GM12878 (cell line): ENCODE measurements at regions not wholly inside any gene's neighbourhood (a gene's known extent, or its start where the extent isn't known, plus 50 kb on each side); places are given as distances from the start of the nearest gene placed in this dataset.

ENCODE experiments used
- ATAC-seq: fragments of 200-7000 bp; cut with Tn5 transposase; 3 replicates; pipeline ENCODE4 v1.9.1; 2020; ENCODE audit warnings: mild to moderate bottlenecking, moderate library complexity
- BruUV-seq: library from RNA; stranded (reverse); fragments of 400-500 nt; replicated peaks from 2 replicates; lab custom pipeline; 2021; lab: Mats Ljungman, UMichigan
- CTCF ChIA-PET: fragments of 300-600 bp; sonication (Branson Sonifier 250); formaldehyde crosslinking; extraction: SDS; loops from one replicate; lab custom pipeline; 2021; ENCODE audit warnings: inconsistent platforms; lab: Yijun Ruan, JAX
- POLR2A ChIA-PET: fragments of 350-600 bp; formaldehyde crosslinking; extraction: SDS; loops from one replicate; lab custom pipeline; 2021; ENCODE audit warnings: inconsistent platforms; lab: Charles Lee
- RAD21 ChIA-PET: fragments of 300-600 bp; sonication (Branson Sonifier 250); formaldehyde crosslinking; loops from one replicate; lab custom pipeline; 2023; ENCODE audit warnings: antibody characterized with exemption; ENCODE audit not compliant: unreplicated experiment; lab: Charles Lee
- SMC1A ChIA-PET: fragments of 300-600 bp; sonication (Branson Sonifier 250); formaldehyde crosslinking; loops from one replicate; lab custom pipeline; 2023; ENCODE audit not compliant: unreplicated experiment, uncharacterized antibody; lab: Charles Lee
- DNase-seq: peaks from one replicate; pipeline ENCODE4 v3.0.0-alpha.2; 2011; ENCODE audit warnings: low read depth, low spot score
- FAIRE-seq: peaks from 3 replicates; lab custom pipeline; 2011; peaks lifted over from hg19 to GRCh38; lab: Jason Lieb, UNC
- H2AFZ ChIP-seq: 2 replicates; pipeline ENCODE4 v1.6.0; 2011; ENCODE audit warnings: low read depth, low read length, control low read depth; ENCODE audit not compliant: control insufficient read depth
- H3K27ac ChIP-seq: 2 replicates; pipeline ENCODE4 v1.5.1; 2011; ENCODE audit warnings: control low read depth; ENCODE audit not compliant: control insufficient read depth, insufficient read depth
- H3K27me3 ChIP-seq, 2 experiments: replicated peaks in 1 of 2; 2 replicates each; pipeline versions ENCODE4 v1.6.0 to v1.6.1; 2011; ENCODE audit warnings: low read length in 1 of 2; ENCODE audit not compliant: control insufficient read depth in 2 of 2, insufficient read depth in 2 of 2
- H3K36me3 ChIP-seq, 2 experiments: 2 replicates each; pipeline ENCODE4 v1.5.1; 2011; ENCODE audit warnings: low read length in 1 of 2; ENCODE audit not compliant: control insufficient read depth in 2 of 2, insufficient read depth in 2 of 2
- H3K4me1 ChIP-seq: 2 replicates; pipeline ENCODE4 v1.6.1; 2011; ENCODE audit warnings: mild to moderate bottlenecking, low read length, moderate library complexity, mixed read lengths; ENCODE audit not compliant: control insufficient read depth, insufficient read depth
- H3K4me2 ChIP-seq: 2 replicates; pipeline ENCODE4 v1.6.0; 2011; ENCODE audit warnings: control low read depth; ENCODE audit not compliant: control insufficient read depth, insufficient read depth
- H3K4me3 ChIP-seq: fragments of 200-600 bp; sonication (generic); 2 replicates; pipeline ENCODE4 v1.5.1; 2016
- H3K79me2 ChIP-seq: 2 replicates; pipeline ENCODE4 v1.6.0; 2011; ENCODE audit warnings: low read length; ENCODE audit not compliant: control insufficient read depth, insufficient read depth
- H3K9ac ChIP-seq: 2 replicates; pipeline ENCODE4 v1.8.0; 2011; ENCODE audit warnings: low read length, control low read depth, mixed read lengths; ENCODE audit not compliant: control insufficient read depth, insufficient read depth
- H3K9me3 ChIP-seq: replicated peaks from 3 replicates; pipeline ENCODE4 v1.5.1; 2011; ENCODE audit warnings: mild to moderate bottlenecking, low read length; ENCODE audit not compliant: control insufficient read depth, insufficient read depth
- H4K20me1 ChIP-seq: 2 replicates; pipeline ENCODE4 v1.6.0; 2011; ENCODE audit not compliant: control insufficient read depth, insufficient read depth
- BRCA1 ChIP-seq: IDR thresholded peaks from 2 replicates; pipeline ENCODE4 v1.6.1; 2011; ENCODE audit warnings: low read depth, low read length, improper control_type of control experiment
- CHD4 ChIP-seq: fragments of 200-600 bp; sonication (generic); IDR thresholded peaks from 2 replicates; pipeline ENCODE4 v1.6.1; 2016; ENCODE audit warnings: mild to moderate bottlenecking
- HSF1 ChIP-seq: fragments of 150-350 bp; IDR thresholded peaks from 2 replicates; pipeline ENCODE4 v1.6.1; 2014; ENCODE audit warnings: mild to moderate bottlenecking, low read depth, low read length
- NFIC ChIP-seq: IDR thresholded peaks from 2 replicates; pipeline ENCODE4 v1.6.1; 2012; ENCODE audit warnings: low read depth, mild to moderate bottlenecking, inconsistent platforms, low read length, moderate library complexity
- POLR2A ChIP-seq: IDR thresholded peaks from 2 replicates; pipeline ENCODE4 v1.6.1; 2011; ENCODE audit warnings: low read depth, mild to moderate bottlenecking, low read length
- SREBF2 ChIP-seq: IDR thresholded peaks from 2 replicates; pipeline ENCODE4 v1.6.1; 2012; ENCODE audit warnings: mild to moderate bottlenecking, low read length
- YBX1 ChIP-seq: fragments of 450-650 bp; IDR thresholded peaks from 2 replicates; pipeline ENCODE4 v1.6.1; 2016; ENCODE audit warnings: antibody characterized with exemption
- WGBS: methylation state at CpG from one replicate; pipeline ENCODE4 v1.1.6; 2016; ENCODE audit warnings: low lambda C conversion rate; ENCODE audit not compliant: insufficient replicate concordance, insufficient coverage; ENCODE audit errors: missing lambda C conversion rate; 5-methylcytosine and 5-hydroxymethylcytosine counted together
- in situ Hi-C: fragments of 300-500 bp; cut with MboI; formaldehyde crosslinking; loops from 9 replicates; pipeline ENCODE4 v1.14.3; 2018; ENCODE audit warnings: mixed read lengths
- intact Hi-C: fragments of 100-400 bp; cut with micrococcal nuclease; formaldehyde crosslinking; loops from one replicate; pipeline ENCODE4 v1.14.2; 2022; ENCODE audit not compliant: unreplicated experiment
- TF ChIP-seq, protein P1 (sequence below): IDR thresholded peaks from 2 replicates; pipeline ENCODE4 v1.6.1; 2012; ENCODE audit warnings: mild to moderate bottlenecking, low read depth, low read length

- FAIRE-seq (no peak), ATAC-seq (no peak), DNase-seq (no peak)
- Histone ChIP-seq H2AFZ (no peak overlapping the region), H3K27me3 (no peaks in the 10 kb centered on the region), H3K27ac (no peak overlapping the region), H3K4me3 (no peak overlapping the region), H3K4me1 (no peaks in the 10 kb centered on the region), H3K9ac (no peak overlapping the region), H3K36me3 (no peaks in the 10 kb centered on the region), H4K20me1 (no peaks in the 10 kb centered on the region), H3K4me2 (no peak overlapping the region), H3K9me3 (no peaks in the 10 kb centered on the region), H3K79me2 (no peaks in the 10 kb centered on the region)
- RAD21 ChIA-PET, result no interaction called here
- CTCF ChIA-PET, result no interaction called here
- POLR2A ChIA-PET, result no interaction called here
- SMC1A ChIA-PET, result no interaction called here
- WGBS, result 19% methylated on average over 8 of the region's 8 CpGs
- TF ChIP-seq NFIC, result no peak
- TF ChIP-seq, protein P1, sequence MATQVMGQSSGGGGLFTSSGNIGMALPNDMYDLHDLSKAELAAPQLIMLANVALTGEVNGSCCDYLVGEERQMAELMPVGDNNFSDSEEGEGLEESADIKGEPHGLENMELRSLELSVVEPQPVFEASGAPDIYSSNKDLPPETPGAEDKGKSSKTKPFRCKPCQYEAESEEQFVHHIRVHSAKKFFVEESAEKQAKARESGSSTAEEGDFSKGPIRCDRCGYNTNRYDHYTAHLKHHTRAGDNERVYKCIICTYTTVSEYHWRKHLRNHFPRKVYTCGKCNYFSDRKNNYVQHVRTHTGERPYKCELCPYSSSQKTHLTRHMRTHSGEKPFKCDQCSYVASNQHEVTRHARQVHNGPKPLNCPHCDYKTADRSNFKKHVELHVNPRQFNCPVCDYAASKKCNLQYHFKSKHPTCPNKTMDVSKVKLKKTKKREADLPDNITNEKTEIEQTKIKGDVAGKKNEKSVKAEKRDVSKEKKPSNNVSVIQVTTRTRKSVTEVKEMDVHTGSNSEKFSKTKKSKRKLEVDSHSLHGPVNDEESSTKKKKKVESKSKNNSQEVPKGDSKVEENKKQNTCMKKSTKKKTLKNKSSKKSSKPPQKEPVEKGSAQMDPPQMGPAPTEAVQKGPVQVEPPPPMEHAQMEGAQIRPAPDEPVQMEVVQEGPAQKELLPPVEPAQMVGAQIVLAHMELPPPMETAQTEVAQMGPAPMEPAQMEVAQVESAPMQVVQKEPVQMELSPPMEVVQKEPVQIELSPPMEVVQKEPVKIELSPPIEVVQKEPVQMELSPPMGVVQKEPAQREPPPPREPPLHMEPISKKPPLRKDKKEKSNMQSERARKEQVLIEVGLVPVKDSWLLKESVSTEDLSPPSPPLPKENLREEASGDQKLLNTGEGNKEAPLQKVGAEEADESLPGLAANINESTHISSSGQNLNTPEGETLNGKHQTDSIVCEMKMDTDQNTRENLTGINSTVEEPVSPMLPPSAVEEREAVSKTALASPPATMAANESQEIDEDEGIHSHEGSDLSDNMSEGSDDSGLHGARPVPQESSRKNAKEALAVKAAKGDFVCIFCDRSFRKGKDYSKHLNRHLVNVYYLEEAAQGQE, result no peak
- TF ChIP-seq SREBF2, result no peak
- no peak for TF ChIP-seq HSF1
- TF ChIP-seq POLR2A, result no peak
- no peak for TF ChIP-seq YBX1
- TF ChIP-seq CHD4, result no peak
- no peak for TF ChIP-seq BRCA1
- in situ Hi-C loops, result no loop called here
- intact Hi-C loops, result no loop called here
- no TSS peak for BruUV-seq
Measured at GRCh38 chr13:107883561-107884175, 331.7 kb downstream of the LIG4 start.
